ENCODE measurements at regions not wholly inside any gene's neighbourhood (a gene's known extent, or its start where the extent isn't known, plus 50 kb on each side); places are given as distances from the start of the nearest gene placed in this dataset.

DNA sequence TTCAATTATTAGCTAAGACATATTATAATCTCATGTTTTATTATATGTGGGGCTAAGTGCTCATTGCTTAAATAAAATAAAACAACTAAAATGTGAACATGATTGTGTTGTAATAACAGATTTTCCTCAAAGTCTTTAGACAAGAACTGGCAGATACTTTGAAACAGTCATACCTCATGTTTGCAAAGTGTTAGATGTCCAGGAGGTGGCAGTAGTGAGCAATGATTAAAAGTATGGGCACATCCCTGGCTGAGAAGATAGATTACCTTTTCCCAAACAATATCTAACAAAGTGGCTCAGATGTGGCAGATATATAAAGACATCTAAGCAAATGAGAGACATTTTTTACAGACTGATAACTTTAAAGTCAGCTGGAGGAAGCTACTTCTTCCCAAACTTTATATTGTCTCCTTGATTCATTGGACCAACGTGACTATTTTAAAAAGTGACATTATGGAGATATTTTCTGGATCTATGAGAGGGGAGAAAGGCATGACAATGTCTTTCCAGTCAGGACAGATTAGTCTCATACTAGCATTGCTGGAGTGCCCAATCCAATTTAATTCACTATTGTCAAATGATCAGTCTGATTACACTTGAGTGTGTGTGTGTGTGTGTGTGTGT lies 269.8 kb downstream of the S1PR1 start:
- TF ChIP-seq EZH2 (IDR thresholded peaks at IDR 0.05; ENCODE audit: borderline replicate concordance), result no peak
- no peak for TF ChIP-seq EZH2phosphoT487 (IDR thresholded peaks at IDR 0.05; ENCODE audit: low read depth, severe bottlenecking, unreplicated experiment)
- peak; percentile 70 for TF ChIP-seq CTCF (IDR thresholded peaks at IDR 0.05; ENCODE audit: poor library complexity)
- DNase-seq (ENCODE audit: low spot score), result peak; percentile 63

DNA sequence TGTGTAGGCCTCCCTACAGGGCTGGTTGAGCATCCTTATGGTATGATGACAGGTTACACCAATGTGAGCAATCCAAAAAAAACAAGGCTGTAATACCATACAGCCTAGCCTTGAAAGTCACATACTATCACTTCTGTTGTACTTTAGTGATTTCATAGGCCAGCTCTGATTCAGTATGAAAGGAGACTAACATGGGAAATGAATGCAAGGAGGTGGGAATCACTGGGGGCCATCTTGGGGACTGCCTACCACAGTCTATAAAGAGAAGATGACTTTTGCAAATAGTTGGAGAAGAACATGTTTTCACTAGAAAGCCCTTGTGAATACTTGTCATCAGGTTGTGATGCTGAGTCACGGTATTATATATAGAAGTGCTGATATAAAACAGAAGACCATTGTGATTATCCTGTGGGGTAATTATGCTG lies 270.7 kb downstream of the S1PR1 start:
- Histone ChIP-seq H4K20me1 (ENCODE audit: insufficient read depth, poor library complexity, severe bottlenecking) (no peaks in the 10 kb centered on the region), H3K27me3 (no peaks in the 10 kb centered on the region), H3K9me2 (replicated peaks; ENCODE audit: insufficient read depth) (no peaks in the 10 kb centered on the region), H3K4me1 (ENCODE audit: insufficient read depth) (peaks cover 5% of the 10 kb centered on the region), H3K4me3 (no peak overlapping the region), H3K79me2 (no peaks in the 10 kb centered on the region), H3K27ac (no peak overlapping the region), H3K4me2 (no peak overlapping the region), H2AFZ (no peak overlapping the region), H3K36me3 (replicated peaks; ENCODE audit: insufficient read depth, low read depth) (no peaks in the 10 kb centered on the region), H3K9me3 (ENCODE audit: low read depth) (no peaks in the 10 kb centered on the region)
- TF ChIP-seq EZH2phosphoT487 (IDR thresholded peaks at IDR 0.05; ENCODE audit: low read depth, severe bottlenecking, unreplicated experiment) (no peak), EZH2 (IDR thresholded peaks at IDR 0.05; ENCODE audit: borderline replicate concordance) (no peak), CTCF (IDR thresholded peaks at IDR 0.05; ENCODE audit: poor library complexity) (no peak)
- WGBS (ENCODE audit: low lambda C conversion rate, missing lambda C conversion rate), result 83% methylated on average over 1 of the region's 1 CpG
- DNase-seq (ENCODE audit: low spot score), result no peak

More for the DNA sequence above, 269.8 kb downstream of the S1PR1 start:
- no peak overlapping the region for H3K27ac ChIP-seq
- no peaks in the 10 kb centered on the region for H3K9me2 ChIP-seq (replicated peaks; ENCODE audit: insufficient read depth)
- no peak overlapping the region for H2AFZ ChIP-seq
- H3K36me3 ChIP-seq (replicated peaks; ENCODE audit: insufficient read depth, low read depth), result no peaks in the 10 kb centered on the region
- H4K20me1 ChIP-seq (ENCODE audit: insufficient read depth, poor library complexity, severe bottlenecking), result no peaks in the 10 kb centered on the region
- no peaks in the 10 kb centered on the region for H3K79me2 ChIP-seq
- no peak overlapping the region for H3K4me3 ChIP-seq
- H3K27me3 ChIP-seq, result no peaks in the 10 kb centered on the region
- no peaks in the 10 kb centered on the region for H3K9me3 ChIP-seq (ENCODE audit: low read depth)
- H3K4me2 ChIP-seq, result no peak overlapping the region
- peaks cover 1% of the 10 kb centered on the region for H3K4me1 ChIP-seq (ENCODE audit: insufficient read depth)
- WGBS (ENCODE audit: low lambda C conversion rate, missing lambda C conversion rate), result 43% methylated on average over 1 of the region's 1 CpG

DNA sequence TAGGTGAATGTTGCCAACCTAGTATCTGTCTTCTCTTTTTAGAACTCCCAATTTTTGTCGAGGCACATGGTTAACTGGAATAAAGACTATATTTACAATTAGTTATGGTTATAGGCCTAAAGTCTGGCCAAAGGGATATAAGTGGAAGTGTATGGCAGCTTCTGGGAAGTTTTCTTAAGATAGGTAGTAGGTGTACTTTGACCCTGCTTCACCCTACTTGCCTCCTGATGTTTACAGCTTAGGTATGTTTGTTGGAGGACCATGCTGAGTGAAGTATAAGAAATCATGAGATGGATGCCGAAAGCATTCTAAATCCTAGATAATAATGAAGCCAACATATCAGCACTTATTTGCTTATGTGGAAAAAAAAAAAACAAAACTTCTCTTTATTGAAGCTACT lies 272.1 kb downstream of the S1PR1 start:
- no peak for DNase-seq (ENCODE audit: low spot score)
- TF ChIP-seq EZH2 (IDR thresholded peaks at IDR 0.05; ENCODE audit: borderline replicate concordance) (no peak), CTCF (IDR thresholded peaks at IDR 0.05; ENCODE audit: poor library complexity) (no peak), EZH2phosphoT487 (IDR thresholded peaks at IDR 0.05; ENCODE audit: low read depth, severe bottlenecking, unreplicated experiment) (no peak)
- Histone ChIP-seq H3K27me3 (no peaks in the 10 kb centered on the region), H3K4me3 (no peak overlapping the region), H3K36me3 (replicated peaks; ENCODE audit: insufficient read depth, low read depth) (no peaks in the 10 kb centered on the region), H3K4me2 (no peak overlapping the region), H3K9me2 (replicated peaks; ENCODE audit: insufficient read depth) (no peaks in the 10 kb centered on the region), H2AFZ (no peak overlapping the region), H3K79me2 (no peaks in the 10 kb centered on the region), H3K4me1 (ENCODE audit: insufficient read depth) (peaks cover 5% of the 10 kb centered on the region), H4K20me1 (ENCODE audit: insufficient read depth, poor library complexity, severe bottlenecking) (no peaks in the 10 kb centered on the region), H3K27ac (no peak overlapping the region), H3K9me3 (ENCODE audit: low read depth) (no peaks in the 10 kb centered on the region)
- WGBS (ENCODE audit: low lambda C conversion rate, missing lambda C conversion rate), result 88% methylated on average over 2 of the region's 2 CpGs
